ENCODE measurements at regions not wholly inside any gene's neighbourhood (a gene's known extent, or its start where the extent isn't known, plus 50 kb on each side); places are given as distances from the start of the nearest gene placed in this dataset.

DNA sequence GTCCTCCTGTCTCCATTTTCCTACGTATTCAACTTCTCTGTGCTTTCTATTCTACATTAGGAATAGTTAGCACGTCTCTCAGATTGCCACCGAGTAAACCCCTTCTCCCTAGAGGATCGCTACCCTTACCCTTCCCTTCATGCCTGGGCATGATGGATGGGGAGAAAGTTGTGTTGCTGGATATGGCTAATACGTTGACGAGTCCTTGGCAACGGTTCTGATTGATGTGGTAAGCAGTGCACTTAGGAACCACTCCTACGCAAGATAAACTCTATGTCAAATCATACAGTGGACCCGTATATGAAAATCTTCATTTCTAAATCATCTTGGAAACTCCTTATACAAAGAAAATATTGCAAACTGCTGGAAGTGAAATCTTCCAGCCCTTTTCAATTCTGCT lies 224.5 kb downstream of the EFNB2 start:
- Histone ChIP-seq H3K36me3 (no peaks in the 10 kb centered on the region), H3K27ac (no peak overlapping the region), H3K4me1 (no peaks in the 10 kb centered on the region), H3K4me3 (no peak overlapping the region), H3K9me3 (no peaks in the 10 kb centered on the region), H3K27me3 (no peaks in the 10 kb centered on the region)
- intact Hi-C loops (cut with DNase I; ENCODE audit: low total_unique reads) = no loop called here
- no peak for DNase-seq (ENCODE audit: low spot score in 2 of 2)
- TF ChIP-seq POLR2A (IDR thresholded peaks at IDR 0.05) (no peak), POLR2AphosphoS5 (IDR thresholded peaks at IDR 0.05) (no peak)
- TF ChIP-seq, protein P1, sequence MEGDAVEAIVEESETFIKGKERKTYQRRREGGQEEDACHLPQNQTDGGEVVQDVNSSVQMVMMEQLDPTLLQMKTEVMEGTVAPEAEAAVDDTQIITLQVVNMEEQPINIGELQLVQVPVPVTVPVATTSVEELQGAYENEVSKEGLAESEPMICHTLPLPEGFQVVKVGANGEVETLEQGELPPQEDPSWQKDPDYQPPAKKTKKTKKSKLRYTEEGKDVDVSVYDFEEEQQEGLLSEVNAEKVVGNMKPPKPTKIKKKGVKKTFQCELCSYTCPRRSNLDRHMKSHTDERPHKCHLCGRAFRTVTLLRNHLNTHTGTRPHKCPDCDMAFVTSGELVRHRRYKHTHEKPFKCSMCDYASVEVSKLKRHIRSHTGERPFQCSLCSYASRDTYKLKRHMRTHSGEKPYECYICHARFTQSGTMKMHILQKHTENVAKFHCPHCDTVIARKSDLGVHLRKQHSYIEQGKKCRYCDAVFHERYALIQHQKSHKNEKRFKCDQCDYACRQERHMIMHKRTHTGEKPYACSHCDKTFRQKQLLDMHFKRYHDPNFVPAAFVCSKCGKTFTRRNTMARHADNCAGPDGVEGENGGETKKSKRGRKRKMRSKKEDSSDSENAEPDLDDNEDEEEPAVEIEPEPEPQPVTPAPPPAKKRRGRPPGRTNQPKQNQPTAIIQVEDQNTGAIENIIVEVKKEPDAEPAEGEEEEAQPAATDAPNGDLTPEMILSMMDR (IDR thresholded peaks at IDR 0.05) = no peak

DNA sequence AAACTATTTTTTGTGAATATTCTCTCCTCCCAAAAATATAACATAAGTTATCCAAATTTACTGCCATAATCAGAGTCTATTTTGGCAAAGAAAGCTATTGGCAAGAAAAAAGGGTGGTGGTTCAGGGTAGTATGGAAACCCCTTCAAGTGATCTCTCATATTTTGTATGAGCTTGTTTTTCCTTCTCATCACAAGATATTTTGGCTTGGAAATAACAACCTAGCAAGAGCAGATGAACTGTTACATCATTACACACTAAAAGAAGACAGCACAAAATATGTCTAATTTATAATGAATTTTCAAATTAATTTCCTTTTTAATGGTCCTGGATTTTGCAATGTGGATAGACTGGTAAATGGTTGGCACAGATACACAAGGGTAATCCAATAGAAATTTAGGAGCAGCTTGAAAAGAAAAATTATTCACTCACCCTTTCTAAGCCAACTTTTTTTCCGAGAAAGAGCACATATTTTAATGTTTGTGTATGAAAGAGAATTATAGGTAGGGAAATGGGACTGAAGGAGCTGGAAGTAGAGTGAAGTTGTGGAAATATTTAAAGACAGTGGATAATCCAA lies 225.1 kb downstream of the EFNB2 start:
- Histone ChIP-seq H3K27ac (no peak overlapping the region), H3K4me1 (no peaks in the 10 kb centered on the region), H3K9me3 (no peaks in the 10 kb centered on the region), H3K4me3 (no peak overlapping the region), H3K36me3 (no peaks in the 10 kb centered on the region), H3K27me3 (no peaks in the 10 kb centered on the region)
- DNase-seq (ENCODE audit: low spot score in 2 of 2) = no peak
- intact Hi-C loops (cut with DNase I; ENCODE audit: low total_unique reads) = no loop called here
- no peak for TF ChIP-seq POLR2A (IDR thresholded peaks at IDR 0.05)
- TF ChIP-seq POLR2AphosphoS5 (IDR thresholded peaks at IDR 0.05) = no peak
- TF ChIP-seq, protein P1 (IDR thresholded peaks at IDR 0.05) = no peak

DNA sequence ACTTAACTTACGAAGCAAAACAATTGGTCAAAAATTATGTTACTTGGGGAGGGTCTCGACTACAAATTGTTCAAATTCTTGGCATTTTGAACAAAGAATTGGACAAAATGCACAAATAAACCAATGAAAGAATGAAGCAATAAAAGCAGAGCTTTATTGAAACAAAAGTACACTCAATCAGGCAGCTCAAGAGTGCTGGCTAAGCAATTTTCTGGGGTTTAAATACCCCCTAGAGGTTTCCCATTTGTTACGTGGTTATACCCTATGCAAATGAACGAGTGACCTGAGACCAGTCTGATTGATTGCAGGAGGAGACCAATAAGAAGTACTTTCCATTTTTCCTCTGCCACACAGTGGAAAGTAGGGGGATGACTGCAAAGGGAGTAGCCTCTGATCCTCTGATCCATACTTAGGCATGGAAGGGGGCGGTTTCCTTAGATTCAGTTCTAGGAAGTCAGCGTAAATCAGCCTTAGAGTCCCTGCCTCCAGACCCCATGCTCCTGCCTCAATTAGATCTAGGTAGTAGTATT lies 228.6 kb downstream of the EFNB2 start:
- Histone ChIP-seq H3K9me3 (no peaks in the 10 kb centered on the region), H3K4me1 (no peaks in the 10 kb centered on the region), H3K36me3 (no peaks in the 10 kb centered on the region), H3K27ac (no peak overlapping the region), H3K4me3 (no peak overlapping the region), H3K27me3 (no peaks in the 10 kb centered on the region)
- intact Hi-C loops (cut with DNase I; ENCODE audit: low total_unique reads) = no loop called here
- no peak for DNase-seq (ENCODE audit: low spot score in 2 of 2)
- TF ChIP-seq, protein P1 (IDR thresholded peaks at IDR 0.05) = no peak
- TF ChIP-seq POLR2A (IDR thresholded peaks at IDR 0.05) = no peak
- no peak for TF ChIP-seq POLR2AphosphoS5 (IDR thresholded peaks at IDR 0.05)

DNA sequence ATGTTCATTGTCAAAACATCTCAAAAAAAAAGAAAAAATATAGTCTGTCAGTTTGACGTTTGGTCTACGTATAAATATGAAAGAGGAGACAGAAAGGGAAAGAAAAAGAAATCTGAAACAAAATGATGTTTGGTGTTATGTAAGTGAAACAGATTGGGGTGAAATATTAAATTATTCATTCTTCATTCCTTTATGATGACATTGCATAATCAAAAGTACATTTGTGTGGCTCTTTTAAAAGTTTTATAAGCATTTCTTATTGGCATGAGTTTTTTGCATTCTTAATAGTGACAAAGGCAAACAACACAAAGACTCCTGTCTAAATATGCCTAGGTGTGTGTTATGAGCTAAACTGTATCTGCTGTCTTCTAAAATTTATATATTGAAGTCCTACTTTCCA lies 232.6 kb downstream of the EFNB2 start:
- Histone ChIP-seq H3K27me3 (no peaks in the 10 kb centered on the region), H3K9me3 (no peaks in the 10 kb centered on the region), H3K4me3 (no peak overlapping the region), H3K4me1 (no peaks in the 10 kb centered on the region), H3K27ac (no peak overlapping the region), H3K36me3 (no peaks in the 10 kb centered on the region)
- TF ChIP-seq, protein P1 (IDR thresholded peaks at IDR 0.05) = no peak
- TF ChIP-seq POLR2A (IDR thresholded peaks at IDR 0.05) = no peak
- TF ChIP-seq POLR2AphosphoS5 (IDR thresholded peaks at IDR 0.05) = no peak
- intact Hi-C loops (cut with DNase I; ENCODE audit: low total_unique reads) = no loop called here
- DNase-seq (ENCODE audit: low spot score in 2 of 2) = no peak

DNA sequence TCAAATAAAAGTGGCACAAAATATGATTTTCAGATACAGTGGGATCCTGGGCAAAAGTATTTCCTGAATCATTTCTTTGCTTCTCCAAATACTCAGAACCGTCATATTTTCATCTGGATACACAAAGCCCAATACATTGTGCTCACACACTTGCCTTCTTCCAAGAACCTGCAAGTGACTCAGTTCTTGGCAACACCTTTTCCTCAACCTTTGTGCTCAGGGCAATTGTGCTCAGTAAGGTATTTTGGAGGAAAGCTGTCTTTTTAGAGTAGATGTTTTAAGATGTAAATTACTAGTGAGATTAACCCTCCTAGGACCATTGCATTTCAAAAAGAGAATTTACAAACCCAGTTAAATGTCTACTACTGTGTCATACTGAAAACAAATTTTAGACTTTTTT lies 233.5 kb downstream of the EFNB2 start:
- TF ChIP-seq POLR2A (IDR thresholded peaks at IDR 0.05) (no peak), POLR2AphosphoS5 (IDR thresholded peaks at IDR 0.05) (no peak)
- TF ChIP-seq, protein P1 (IDR thresholded peaks at IDR 0.05) = no peak
- H3K9me3 ChIP-seq = no peaks in the 10 kb centered on the region
- no peak for DNase-seq (ENCODE audit: low spot score in 2 of 2)
- intact Hi-C loops (cut with DNase I; ENCODE audit: low total_unique reads) = no loop called here
- H3K4me3 ChIP-seq = no peak overlapping the region
- no peaks in the 10 kb centered on the region for H3K4me1 ChIP-seq
- H3K36me3 ChIP-seq = no peaks in the 10 kb centered on the region
- no peaks in the 10 kb centered on the region for H3K27me3 ChIP-seq
- no peak overlapping the region for H3K27ac ChIP-seq

Measured in breast epithelium (tissue), 4 donors.